Mesodermal cell (in vitro differentiated cells): ENCODE measurements at regions not wholly inside any gene's neighbourhood (a gene's known extent, or its start where the extent isn't known, plus 50 kb on each side); places are given as distances from the start of the nearest gene placed in this dataset.

Experiments used
- H3K27ac ChIP-seq: 2 replicates; pipeline ENCODE4 v1.7.0; 2013; ENCODE audit warnings: mild to moderate bottlenecking, low read depth, low read length, moderate library complexity; ENCODE audit not compliant: severe bottlenecking
- H3K36me3 ChIP-seq: 2 replicates; pipeline ENCODE4 v1.7.1; 2013; ENCODE audit warnings: mild to moderate bottlenecking, low read length, moderate library complexity; ENCODE audit not compliant: control insufficient read depth, insufficient read depth
- H3K4me1 ChIP-seq: one replicate; pipeline ENCODE4 v1.7.1; 2013; ENCODE audit warnings: mild to moderate bottlenecking, low read length; ENCODE audit not compliant: insufficient read depth, control insufficient read depth, poor library complexity, severe bottlenecking
- H3K4me3 ChIP-seq: 2 replicates; pipeline ENCODE4 v1.7.0; 2013; ENCODE audit warnings: low read length, control low read depth, mild to moderate bottlenecking; ENCODE audit not compliant: insufficient read depth, poor library complexity, severe bottlenecking; ENCODE audit errors: extremely low read depth
- H3K9me3 ChIP-seq: 2 replicates; pipeline ENCODE4 v1.7.1; 2013; ENCODE audit warnings: mild to moderate bottlenecking, low read length, moderate library complexity; ENCODE audit not compliant: control insufficient read depth
- WGBS, 2 experiments: methylation state at CpG; one replicate each; pipeline ENCODE4 v1.1.5; 2013; ENCODE audit warnings: missing lambda C conversion rate in 2 of 2; ENCODE audit not compliant: insufficient coverage in 2 of 2; 5-methylcytosine and 5-hydroxymethylcytosine counted together

DNA sequence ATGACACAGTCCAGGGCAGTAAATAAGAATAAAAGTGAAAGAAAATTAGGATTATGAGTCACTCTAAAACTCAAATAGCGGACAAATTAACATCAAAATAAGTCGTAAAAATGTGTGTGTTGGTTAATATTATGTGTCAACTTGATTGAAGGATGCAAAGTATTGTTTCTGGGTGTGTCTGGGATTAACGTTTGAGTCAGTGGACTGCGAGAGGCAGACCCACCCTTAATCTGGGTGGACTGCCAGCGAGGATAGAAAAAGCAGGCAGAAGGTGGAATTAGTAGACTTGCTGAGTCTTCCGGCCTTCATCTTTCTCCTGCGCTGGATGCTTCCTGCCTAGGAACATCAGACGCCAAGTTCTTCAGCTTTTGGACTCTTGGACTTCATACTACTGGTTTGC, 324.3 kb upstream of the PCDH10 start:
- H3K4me1 ChIP-seq, result no peaks in the 10 kb centered on the region
- no peak overlapping the region for H3K27ac ChIP-seq
- no peaks in the 10 kb centered on the region for H3K9me3 ChIP-seq
- 80 to 91% methylated on average over 4 to 8 of the region's 8 CpGs for WGBS, 2 experiments
- no peak overlapping the region for H3K4me3 ChIP-seq
- no peaks in the 10 kb centered on the region for H3K36me3 ChIP-seq

- no peak overlapping the region for H3K27ac ChIP-seq
- 65 to 94% methylated on average over 2 to 3 of the region's 4 CpGs for WGBS, 2 experiments
- H3K4me1 ChIP-seq, result no peaks in the 10 kb centered on the region
- H3K9me3 ChIP-seq, result no peaks in the 10 kb centered on the region
- no peak overlapping the region for H3K4me3 ChIP-seq
- no peaks in the 10 kb centered on the region for H3K36me3 ChIP-seq
Observed at GRCh38 chr4:132827522-132827921, 321.6 kb upstream of the PCDH10 start.

- Histone ChIP-seq H3K9me3 (no peaks in the 10 kb centered on the region), H3K4me1 (no peaks in the 10 kb centered on the region), H3K36me3 (no peaks in the 10 kb centered on the region), H3K4me3 (no peak overlapping the region), H3K27ac (no peak overlapping the region)
- 100% methylated on average over 1 of the region's 2 CpGs; no CpG with 5 or more reads in 1 of the 2 experiments for WGBS, 2 experiments
Observed at GRCh38 chr4:132838244-132838643, 310.9 kb upstream of the PCDH10 start.

- Histone ChIP-seq H3K9me3 (no peaks in the 10 kb centered on the region), H3K36me3 (no peaks in the 10 kb centered on the region), H3K4me1 (no peaks in the 10 kb centered on the region), H3K4me3 (no peak overlapping the region), H3K27ac (no peak overlapping the region)
Observed at GRCh38 chr4:132839070-132839469, 310.0 kb upstream of the PCDH10 start.

- 100% methylated on average over 1 of the region's 1 CpG; no CpG with 5 or more reads in 1 of the 2 experiments for WGBS, 2 experiments
- Histone ChIP-seq H3K4me1 (no peaks in the 10 kb centered on the region), H3K36me3 (no peaks in the 10 kb centered on the region), H3K9me3 (no peaks in the 10 kb centered on the region), H3K27ac (no peak overlapping the region), H3K4me3 (no peak overlapping the region)
Observed at GRCh38 chr4:132859929-132860328, 289.2 kb upstream of the PCDH10 start.

GRCh38 chr4:132860976-132861375, 288.1 kb upstream of the PCDH10 start:
- Histone ChIP-seq H3K36me3 (no peaks in the 10 kb centered on the region), H3K27ac (no peak overlapping the region), H3K4me1 (no peaks in the 10 kb centered on the region), H3K4me3 (no peak overlapping the region), H3K9me3 (no peaks in the 10 kb centered on the region)

DNA sequence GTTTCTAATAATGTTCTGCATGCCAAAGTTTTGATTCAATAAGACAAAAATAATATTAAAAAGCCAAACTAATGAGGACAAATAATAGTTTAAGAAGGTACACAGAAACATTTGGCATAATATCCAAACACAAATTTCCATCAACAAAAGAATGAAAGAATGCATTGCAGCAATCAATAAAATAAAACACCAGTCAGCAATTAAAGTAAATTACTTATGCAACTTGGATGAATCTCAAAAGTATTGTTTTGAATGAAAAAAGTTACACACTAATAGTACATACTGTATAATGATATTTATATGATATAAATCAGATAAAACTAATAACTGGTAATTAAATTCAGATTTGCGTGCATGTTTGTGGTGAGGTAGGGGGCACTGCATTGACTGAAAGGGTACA, 285.5 kb upstream of the PCDH10 start:
- no peak overlapping the region for H3K27ac ChIP-seq
- no CpG with 5 or more reads among the region's 1 CpG for WGBS, 2 experiments

GRCh38 chr4:132865458-132865857, 283.6 kb upstream of the PCDH10 start:
- WGBS, 2 experiments, result no CpG with 5 or more reads among the region's 1 CpG
- H3K9me3 ChIP-seq, result no peaks in the 10 kb centered on the region
- no peaks in the 10 kb centered on the region for H3K4me1 ChIP-seq
- no peak overlapping the region for H3K27ac ChIP-seq
- H3K4me3 ChIP-seq, result no peak overlapping the region
- no peaks in the 10 kb centered on the region for H3K36me3 ChIP-seq

More for the DNA sequence above, 285.5 kb upstream of the PCDH10 start:
- Histone ChIP-seq H3K36me3 (no peaks in the 10 kb centered on the region), H3K4me1 (no peaks in the 10 kb centered on the region), H3K9me3 (no peaks in the 10 kb centered on the region), H3K4me3 (no peak overlapping the region)

GRCh38 chr4:132865922-132866321, 283.2 kb upstream of the PCDH10 start:
- Histone ChIP-seq H3K36me3 (no peaks in the 10 kb centered on the region), H3K27ac (no peak overlapping the region), H3K4me3 (no peak overlapping the region), H3K4me1 (no peaks in the 10 kb centered on the region), H3K9me3 (no peaks in the 10 kb centered on the region)
- 83% methylated on average over 1 of the region's 2 CpGs; no CpG with 5 or more reads in 1 of the 2 experiments for WGBS, 2 experiments

DNA sequence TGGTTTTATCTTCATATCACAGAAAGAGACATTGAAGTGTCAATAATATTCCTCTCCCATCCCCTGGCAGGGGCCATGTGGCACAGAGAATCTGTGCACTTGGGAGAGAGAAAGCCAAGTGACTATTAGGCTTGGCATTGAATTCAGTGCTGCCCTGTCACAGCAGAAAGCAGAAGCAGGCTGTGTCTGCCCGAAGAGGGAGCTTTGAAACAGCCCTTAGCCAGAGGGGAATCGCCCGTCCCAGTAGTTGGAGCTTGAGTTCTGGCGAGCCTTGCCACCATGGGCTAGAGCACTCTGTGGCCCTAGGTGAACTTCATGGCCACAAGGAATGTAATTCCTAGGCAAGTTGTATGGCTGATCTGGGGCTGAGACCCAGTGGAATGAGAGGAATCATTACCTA, 282.5 kb upstream of the PCDH10 start:
- Histone ChIP-seq H3K4me3 (no peak overlapping the region), H3K4me1 (no peaks in the 10 kb centered on the region), H3K27ac (no peak overlapping the region), H3K9me3 (no peaks in the 10 kb centered on the region), H3K36me3 (no peaks in the 10 kb centered on the region)
- WGBS, 2 experiments, result 79 to 80% methylated on average over 4 of the region's 4 CpGs

DNA sequence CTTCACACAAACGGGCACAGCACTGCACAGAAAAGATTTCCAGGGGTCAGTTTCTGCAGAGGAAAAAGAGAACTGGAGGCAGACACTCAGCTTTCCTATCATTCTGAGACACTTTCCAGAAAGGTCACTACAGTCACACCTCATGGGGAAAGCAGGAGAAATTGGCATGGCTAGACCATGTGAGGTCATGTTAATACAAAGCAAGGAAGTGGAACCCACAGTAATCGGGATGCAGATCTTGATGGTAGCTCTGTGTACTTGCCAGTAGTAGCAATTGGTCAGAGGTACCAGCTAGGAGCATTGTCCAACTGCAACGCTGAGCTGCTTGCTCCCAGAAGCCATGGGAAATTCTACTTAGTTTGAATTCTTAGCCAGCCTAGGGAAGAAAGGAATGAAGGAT, 255.3 kb upstream of the PCDH10 start:
- WGBS, 2 experiments, result 100% methylated on average over 1 of the region's 3 CpGs
- H3K4me1 ChIP-seq, result no peaks in the 10 kb centered on the region
- H3K4me3 ChIP-seq, result no peak overlapping the region
- H3K27ac ChIP-seq, result no peak overlapping the region
- H3K9me3 ChIP-seq, result no peaks in the 10 kb centered on the region
- H3K36me3 ChIP-seq, result no peaks in the 10 kb centered on the region

GRCh38 chr4:132901224-132901623, 247.9 kb upstream of the PCDH10 start:
- no peak overlapping the region for H3K27ac ChIP-seq
- no peak overlapping the region for H3K4me3 ChIP-seq
- peaks cover under 1% of the 10 kb centered on the region for H3K9me3 ChIP-seq
- WGBS, 2 experiments, result no CpG with 5 or more reads among the region's 1 CpG
- H3K36me3 ChIP-seq, result no peaks in the 10 kb centered on the region
- no peaks in the 10 kb centered on the region for H3K4me1 ChIP-seq
